Activated T-helper 1 cell treated with anti-CD3 and anti-CD28 coated beads, Interleukin-2, amount 50 U/mL, for 16 hours (primary cell): ENCODE measurements at regions not wholly inside any gene's neighbourhood (a gene's known extent, or its start where the extent isn't known, plus 50 kb on each side); places are given as distances from the start of the nearest gene placed in this dataset.

Experiments used
- DNase-seq, 2 donors: peaks; one replicate each; pipeline ENCODE4 v3.0.0-alpha.2; 2020; ENCODE audit warnings: low read depth in 1 of 2, low spot score in 1 of 2

DNA sequence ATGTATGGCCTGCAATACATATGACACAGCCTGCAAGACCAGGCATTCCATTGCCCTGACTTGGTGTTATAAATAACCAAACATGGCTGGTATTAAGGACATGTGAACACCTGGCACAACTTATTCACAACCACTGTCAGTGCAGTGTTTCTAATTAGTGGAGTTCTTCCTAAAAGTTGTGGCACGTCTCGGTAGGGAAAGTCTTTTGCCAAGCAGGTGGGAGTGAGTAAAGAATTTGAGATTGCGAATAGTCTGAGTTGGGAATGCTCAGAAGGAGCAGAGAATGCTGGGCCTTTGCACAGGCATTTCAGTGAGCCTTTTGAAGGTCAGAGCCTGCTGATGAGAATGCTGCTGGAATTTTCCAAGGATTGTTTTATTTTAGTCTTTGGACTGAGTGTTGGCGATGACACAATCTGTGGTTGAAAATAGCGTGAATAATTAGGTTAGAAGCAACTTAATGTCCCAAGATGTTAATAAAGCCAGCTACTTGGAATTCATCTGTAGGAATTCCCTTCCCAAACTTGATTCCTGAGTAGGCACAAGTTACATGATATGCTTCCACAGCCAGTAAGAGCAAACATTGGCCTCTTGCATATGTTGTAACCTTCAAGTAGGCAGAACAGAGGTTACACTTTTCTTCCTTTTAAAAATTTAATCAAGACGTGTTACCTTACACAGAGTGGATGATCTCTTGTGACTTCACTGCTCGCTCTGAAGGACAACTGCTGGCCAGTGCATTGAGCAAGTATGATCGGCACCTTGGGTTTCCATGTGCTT is 83.6 kb upstream of the PGRMC2 start:
- no peak for DNase-seq

DNA sequence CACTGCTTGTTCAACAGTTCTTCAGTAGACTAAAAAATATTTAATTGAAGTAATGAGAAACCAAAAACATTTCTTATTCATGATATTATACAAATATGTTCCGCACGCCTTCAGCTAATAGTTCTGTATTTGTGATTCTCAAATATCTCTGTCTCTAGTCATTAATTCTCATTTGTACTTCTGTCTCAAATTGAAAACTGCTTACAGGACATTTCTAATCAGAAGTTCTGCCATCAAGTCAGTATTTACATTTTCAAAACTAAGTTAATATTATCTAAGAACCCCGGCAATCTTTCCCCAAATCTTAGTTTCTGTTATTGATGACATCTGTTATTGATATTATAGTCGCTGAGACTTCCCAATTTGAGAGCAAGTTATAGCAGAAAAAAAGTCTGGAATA is 78.6 kb upstream of the PGRMC2 start:
- DNase-seq = no peak

DNA sequence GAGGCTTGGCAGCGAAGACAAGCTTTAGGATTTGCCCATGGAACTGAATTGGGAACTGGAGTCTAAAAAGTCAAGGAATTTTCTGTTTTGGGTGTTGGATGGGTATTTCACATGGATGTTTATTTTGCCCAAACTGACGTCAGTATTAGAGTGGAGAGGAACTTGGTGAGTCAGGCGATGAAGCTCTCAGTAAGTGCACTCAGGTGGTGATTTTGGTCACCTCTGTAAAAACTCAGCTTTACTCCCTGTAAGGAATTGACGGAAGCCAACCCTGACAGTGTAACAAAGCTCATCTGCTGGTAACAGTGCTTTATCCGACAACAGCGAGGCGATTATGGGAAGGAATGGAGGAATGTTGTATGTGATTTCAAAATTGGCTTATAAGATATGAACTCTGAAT is 77.0 kb upstream of the PGRMC2 start:
- DNase-seq = no peak

DNA sequence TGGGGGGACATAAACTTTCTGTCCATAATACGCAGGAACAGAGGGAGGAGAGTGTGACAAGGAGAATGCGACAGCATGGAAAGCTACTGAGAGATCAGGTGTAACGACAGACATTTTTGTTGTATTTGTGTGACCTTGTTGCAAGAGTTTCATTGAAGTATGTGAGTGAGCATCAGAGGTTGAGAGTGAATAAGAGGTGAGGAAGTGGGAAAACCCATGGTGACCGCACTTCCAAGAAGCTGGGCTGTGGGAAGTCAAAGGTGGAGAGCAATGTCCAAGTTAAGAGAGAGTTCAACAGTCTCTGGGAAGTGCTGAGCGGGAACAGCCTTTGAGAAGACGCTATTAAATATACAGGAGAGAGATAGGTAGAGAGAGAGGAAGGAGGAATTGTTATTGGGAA is 76.4 kb upstream of the PGRMC2 start:
- no peak for DNase-seq

DNA sequence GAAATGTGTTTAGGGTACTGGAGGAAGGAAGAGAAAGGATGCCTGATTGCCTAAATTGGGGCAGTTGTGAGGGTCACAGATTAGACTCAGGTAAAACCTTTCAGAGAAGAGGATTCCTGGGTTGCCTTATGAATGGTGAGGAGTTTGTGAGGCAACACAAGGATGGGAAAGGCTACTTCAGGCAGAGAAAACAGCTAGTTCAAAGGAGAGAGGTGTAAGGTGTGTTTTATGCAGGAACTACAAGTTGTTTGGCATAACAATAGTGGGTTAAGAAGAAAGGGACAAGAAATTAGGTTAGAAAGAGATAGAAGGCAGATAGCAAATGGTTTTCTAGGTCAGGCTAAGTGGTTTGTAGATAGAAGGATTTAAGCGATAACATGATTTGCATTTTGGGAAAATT is 75.1 kb upstream of the PGRMC2 start:
- DNase-seq = no peak

DNA sequence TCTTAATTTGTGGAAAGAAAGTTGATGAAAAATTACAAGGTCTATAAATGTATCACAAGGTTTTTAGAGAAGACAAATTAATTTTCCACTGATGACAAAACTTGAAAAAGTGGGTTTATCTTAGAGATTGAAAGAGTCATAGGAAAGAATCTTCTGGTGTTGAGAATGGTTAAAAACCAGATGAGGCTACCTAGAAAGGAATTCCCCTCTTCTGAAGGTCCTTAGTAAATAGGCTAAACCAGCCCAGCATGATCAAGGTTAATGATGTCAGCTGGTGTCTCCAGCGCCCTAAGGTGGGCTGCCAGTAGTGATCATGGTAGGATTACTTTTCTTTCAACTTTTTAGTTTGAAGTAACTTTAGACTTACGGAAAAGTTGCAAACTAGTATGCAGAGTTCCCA is 71.8 kb upstream of the PGRMC2 start:
- DNase-seq = no peak

DNA sequence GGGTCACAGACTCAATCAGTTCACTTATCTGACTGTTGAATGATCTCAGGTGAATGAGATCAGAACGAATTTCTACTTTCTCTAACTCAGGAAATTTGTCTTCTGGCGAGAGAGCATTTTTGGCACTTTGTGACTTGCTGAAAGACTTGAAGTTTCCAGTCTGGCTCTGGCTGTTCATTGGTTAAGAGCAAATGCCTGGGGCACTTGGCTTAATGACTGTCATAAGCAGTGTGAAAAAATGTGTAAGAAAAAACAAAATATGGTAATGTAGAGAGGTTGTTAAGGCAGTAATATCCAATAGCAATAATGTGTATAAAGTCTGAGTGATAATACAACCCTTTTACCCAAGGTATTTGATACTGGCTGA is 71.3 kb upstream of the PGRMC2 start:
- DNase-seq = no peak

DNA sequence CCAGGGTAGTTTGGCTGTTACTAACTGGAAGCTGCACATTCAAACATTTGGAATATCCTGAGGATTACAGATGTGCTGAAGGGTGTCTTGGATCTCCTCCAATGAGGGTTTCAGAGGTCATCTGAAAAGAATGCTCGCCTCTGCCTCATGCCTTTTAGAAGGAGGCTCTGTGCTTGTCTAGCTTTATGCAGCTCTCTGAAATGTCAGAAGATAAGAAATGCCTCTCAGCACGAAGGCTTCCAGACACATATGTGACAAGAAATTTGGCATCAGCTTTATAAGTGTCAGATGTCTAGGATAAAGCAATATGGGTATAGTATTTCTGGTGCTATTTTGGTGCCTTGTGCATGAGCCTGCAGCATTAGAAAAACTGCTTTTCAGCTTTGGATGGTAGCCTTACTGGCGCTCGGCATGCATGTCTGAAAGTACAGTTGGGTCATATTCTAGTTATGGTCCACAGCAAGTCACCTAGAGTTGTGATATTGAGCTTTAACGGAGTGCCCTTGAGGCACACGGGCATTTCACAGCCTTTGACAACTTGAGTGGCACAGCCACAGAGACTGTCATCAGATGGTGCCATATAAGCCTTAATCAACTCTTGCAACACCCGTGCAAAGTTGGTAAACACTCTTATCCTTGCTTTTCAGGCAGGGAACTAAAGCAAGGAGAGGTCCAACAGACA is 70.8 kb upstream of the PGRMC2 start:
- no peak for DNase-seq

DNA sequence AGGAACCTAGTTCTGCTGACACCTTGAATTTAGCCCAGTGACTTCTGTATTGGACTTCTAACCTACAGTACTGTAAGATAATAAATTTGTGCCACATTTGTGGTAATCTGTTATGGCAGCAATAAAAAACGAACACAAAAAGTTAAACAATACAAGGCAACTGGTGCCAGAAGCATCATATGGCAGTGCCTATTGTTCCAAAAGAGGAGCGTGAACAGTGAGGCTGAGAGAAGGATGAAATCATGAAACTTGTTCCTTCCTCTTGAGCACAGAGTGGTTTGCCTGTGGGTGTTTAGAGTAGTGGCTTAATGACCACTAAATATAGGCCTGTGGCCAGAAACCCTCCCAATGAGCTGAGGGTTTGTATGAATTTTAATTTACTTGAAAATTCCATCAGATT is 69.7 kb upstream of the PGRMC2 start:
- DNase-seq = no peak

DNA sequence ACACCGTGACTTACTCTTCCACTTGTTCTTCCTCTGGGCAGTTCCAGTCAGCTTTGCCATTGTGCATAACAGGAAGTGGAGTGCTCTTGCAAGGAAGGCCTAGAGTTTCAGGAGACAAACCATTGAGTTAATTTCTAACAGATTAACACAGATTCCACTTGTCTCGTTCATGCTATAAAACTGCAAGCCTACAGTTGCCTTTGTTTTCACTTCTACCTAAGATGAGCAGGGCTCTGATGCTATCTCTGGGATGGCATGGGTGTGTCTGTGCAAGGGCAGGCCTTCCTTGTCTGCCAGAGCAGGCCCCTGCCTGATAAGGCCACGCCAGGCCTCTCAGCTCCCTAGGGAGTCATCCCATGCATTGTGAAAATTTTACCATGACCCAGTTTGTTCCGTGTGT is 67.7 kb upstream of the PGRMC2 start:
- no peak for DNase-seq

DNA sequence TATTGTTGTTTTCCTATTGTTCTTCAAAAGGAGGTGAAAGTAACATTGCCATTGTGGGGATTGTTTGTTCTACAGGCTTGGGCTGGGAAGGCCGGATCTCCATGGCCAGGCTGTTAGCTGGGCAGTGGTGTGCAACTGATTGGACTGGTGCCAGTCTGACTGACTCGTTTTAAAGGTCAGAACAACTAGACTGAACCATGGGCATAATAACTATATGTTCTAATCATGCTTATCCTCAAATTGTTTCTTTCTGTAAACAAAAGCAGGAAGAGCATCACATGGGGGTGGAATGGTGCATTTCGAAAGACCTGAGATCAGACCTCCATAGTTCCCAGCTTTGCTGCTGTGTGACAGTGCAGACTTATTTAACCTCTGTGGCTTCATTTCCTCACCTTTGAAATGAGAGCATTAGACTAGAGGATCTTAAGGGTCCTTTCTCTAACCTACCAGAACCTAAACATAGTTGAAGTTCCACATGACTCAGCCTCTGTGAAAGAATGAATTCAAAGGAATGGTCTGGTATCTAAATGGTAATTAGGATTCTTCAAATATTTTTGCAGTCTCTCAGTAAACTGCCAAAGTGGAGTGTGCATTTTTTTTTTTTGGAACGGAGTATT is 66.7 kb upstream of the PGRMC2 start:
- no peak for DNase-seq

DNA sequence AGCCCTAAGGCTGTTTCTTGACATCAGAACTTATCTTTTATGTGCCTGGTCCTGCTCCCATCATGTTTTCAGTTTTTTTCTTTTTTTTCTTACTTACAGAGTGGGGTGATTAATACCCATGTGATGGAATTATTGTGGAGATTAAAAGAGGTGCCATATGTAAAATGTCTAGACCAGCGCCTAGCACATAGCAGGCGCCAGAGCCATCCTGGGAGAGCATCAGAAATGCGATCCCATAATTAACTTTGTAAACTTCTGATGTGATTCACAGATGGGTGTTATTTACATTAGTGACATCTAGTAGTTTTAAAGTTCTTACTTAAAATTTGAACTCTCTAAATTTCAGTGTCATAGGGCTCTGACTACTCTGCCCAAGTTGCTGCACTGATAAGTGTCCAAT is 66.2 kb upstream of the PGRMC2 start:
- no peak for DNase-seq

DNA sequence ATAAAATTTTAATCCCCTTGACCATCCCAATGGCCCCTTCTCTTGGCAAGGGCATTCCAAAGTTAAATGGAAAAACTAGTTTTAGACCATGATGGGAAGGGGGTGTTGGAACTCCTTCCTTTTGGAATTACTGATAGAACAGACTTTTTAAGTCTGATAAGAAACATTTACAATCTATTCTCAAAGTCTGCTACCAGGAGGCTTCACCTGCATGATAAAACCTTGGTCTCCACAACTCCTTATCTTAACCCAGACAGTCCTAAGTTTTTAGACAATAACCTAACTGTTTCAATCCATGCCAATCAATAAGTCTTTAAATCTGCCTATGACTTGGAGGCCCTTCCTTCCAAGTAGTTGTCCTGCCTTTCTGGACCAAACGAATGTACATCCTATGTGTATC is 63.9 kb upstream of the PGRMC2 start:
- no peak for DNase-seq

DNA sequence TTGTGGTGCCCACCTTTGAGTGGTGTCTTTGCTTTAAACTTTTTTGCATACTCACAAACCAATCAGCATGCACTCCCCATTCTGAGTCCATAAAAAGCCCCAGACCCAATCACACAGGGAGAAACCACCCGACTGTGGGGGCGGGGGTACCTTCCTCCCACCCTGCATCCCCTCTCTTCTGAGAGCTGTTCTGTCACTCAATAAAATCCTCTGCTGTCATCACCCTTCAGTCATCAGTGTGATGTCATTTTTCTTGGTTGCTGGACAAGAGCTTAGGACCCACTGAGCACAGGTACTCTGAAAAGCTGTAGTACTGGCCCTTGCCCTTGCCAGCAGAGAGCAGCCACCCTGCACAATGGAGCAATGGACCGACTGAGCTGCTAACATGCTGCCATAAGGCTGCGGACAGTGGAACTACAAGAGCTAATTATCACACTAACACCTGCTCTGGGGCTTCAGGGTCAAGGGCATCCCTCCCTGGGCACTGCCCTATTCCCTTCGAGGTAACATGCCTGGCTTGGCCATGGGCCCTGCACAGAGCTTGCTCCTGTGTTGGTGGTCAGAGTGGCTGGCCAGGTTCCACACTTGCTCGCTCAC is 62.9 kb upstream of the PGRMC2 start:
- DNase-seq = no peak

DNA sequence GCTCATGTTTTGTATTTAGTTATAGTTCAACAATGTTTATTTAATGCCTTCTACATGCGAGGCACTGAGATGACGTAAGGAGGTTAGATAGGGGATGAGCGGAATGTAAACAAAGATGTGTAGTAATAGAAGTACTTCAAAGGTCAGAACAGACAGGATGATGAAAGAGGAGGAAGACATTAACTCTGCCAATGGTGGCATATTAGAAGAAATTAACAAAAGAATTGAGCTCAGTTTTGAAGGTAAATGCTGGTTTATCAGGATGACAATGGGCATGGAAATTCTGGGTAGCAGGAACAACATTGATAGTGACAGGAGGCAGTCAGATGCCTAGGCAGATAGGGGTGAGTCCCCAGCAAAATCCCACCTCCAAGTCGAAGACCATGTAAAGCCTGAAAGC is 62.3 kb upstream of the PGRMC2 start:
- no peak for DNase-seq

DNA sequence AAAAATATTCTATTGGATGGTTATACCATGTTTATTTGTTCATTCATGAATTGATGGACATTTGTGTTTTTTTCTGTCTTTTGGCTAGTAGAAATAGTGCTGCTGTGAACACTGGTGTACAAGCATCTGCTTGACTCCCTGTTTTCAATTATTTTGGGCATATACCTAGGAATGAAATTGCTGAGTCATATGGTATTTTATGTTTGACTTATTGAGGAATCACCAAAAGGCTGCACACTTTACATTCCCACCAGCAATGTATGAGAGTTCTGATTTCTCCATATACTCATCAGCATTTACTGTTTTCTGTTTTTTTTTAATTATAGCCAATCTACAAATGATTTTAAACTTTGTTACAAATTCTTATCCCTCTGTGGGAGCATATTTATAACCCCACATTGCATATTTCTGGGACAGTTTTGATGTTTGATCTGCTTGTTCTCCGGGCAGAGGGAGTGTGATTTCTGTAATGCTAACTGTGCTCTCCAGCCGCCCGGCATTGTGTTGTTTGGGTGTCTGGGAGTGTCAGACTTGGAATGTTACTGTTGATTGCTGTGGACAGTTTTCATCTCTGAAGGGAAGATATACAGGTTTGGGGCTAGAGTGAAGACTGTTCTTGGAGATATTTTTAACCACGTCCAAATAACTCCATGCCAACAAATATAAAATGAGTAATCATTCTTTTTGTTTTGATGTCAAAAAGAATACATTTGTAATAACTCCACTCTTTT is 60.5 kb upstream of the PGRMC2 start:
- no peak for DNase-seq

DNA sequence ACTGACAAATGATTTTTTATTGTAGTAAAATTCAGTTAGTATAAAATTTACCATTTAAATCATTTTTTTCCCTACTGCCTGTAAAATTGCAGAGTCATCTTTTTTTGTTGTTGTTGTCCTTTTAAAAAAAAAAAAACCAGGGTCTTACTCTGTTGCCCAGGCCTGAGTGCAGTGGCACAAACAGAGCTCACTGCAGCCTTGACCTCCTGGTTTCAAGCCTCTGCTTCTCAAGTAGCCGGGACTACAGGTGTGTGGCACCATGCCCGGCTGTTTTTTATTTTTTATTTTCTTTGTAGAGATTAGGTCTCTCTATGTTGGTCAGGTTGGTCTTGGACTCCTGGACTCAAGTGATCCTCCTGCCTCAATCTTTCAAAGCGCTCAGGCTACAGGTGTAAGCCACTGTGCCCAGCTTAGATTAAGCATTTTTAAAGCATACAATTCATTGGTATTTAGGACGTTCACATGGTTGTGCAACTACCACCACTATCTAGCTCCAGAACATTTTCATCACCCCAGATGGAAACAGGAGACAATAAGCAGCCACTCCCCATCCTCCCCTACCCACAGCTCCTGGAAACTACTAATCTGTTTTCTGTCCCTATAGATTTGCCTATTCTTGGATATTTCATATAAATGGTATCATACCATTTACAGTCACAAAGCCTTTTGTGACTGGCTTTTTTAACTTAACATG is 59.7 kb upstream of the PGRMC2 start:
- no peak for DNase-seq

DNA sequence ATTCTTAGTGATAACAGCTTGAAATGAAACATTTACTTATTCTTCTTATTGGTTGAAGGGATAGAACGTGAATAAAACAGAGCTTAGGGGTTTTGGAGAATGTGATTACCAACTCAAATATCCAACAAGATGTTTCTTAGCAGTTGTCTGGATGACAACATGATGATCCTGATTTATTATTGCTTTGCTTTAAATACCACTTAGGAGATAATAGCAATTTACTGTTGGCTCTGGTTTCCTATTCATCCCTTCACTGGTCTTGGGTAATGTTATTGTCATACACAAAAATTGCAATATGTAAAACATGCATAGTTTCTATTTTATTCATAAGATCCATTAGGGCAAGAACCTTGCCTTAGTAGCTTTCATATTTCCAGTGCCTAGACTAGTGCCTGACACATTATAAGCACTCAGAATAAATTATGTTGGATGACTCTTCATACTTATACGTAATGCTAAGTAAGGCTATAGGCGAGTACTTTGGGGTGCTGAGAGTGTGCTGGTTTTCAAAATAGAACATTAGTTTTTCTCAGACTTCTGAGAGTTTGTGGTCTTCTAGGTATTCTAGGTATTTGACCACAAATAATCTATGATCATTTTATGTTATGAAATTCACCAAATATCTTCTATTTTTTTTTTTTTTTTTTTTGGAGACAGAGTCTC is 58.6 kb upstream of the PGRMC2 start:
- DNase-seq = no peak

DNA sequence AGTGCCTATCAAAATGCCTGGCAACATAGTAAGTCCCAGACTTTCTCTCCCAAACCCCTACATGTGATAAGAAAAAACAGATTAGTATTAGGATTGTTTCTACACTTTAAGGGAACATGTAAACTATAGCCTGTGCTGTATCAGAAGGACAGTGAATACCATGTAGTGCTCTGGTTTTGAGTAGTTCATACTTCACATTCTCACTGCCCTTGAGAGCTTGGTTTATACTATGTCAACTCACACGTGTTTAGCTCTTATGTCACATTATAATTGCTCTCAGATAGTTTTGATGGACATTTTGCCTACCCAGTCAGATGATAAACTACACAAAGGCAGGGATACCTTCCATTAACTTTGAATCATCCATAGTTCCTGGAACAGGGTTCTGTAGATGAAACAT is 58.0 kb upstream of the PGRMC2 start:
- DNase-seq = no peak

DNA sequence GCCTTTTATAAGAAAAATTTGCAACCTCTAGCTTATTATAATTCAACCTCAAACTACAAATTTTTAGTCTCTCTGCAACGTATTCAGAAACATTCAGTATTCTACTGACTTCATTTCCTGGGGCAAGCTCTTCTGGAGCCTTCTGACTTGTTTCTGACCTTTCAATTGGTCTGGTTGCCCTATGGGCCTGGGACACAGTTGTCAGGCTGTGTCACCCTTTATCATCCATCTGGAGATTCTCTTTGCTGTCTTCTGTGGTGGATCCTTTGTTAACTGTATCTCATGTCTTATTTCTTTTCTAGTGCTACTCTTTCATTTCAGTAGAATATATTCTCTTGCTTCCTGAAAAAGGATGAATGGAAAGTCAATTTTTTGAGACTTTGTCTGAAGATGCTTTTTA is 55.1 kb upstream of the PGRMC2 start:
- DNase-seq = no peak

DNA sequence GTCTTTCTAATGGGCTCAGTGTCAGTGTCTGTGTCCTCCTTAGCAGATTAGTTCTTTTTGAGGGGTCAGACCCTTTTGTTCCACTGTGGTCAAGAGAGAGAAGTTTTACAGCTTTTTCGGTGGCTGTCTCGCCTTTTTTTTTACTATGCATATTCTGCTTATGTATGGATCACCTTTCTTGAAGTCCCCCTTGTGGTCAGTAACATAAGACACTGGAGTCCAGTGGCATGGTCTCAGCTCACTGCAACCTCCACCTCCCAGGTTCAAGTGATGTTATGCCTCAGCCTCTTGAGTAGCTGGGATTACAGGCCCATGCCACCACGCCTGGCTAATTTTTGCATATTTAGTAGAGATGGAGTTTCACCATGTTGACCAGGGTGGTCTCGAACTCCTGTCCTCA is 54.0 kb upstream of the PGRMC2 start:
- DNase-seq = no peak
